Astrocyte (in vitro differentiated cells and primary cell): ENCODE measurements at regions not wholly inside any gene's neighbourhood (a gene's known extent, or its start where the extent isn't known, plus 50 kb on each side); places are given as distances from the start of the nearest gene placed in this dataset.

Experiments used
- DNase-seq: peaks from one replicate; pipeline ENCODE4 v3.0.0-alpha.2; 2010; ENCODE audit warnings: low read depth
- FAIRE-seq: peaks from 2 replicates; lab custom pipeline; 2011; peaks lifted over from hg19 to GRCh38; lab: Jason Lieb, UNC
- H2AFZ ChIP-seq: 2 replicates; pipeline ENCODE4 v1.6.0; 2012; ENCODE audit warnings: low read depth, low read length, inconsistent platforms
- H3K27ac ChIP-seq: 2 replicates; pipeline ENCODE4 v1.5.1; 2011; ENCODE audit warnings: low read depth, low read length, inconsistent platforms
- H3K27me3 ChIP-seq: 2 replicates; pipeline ENCODE4 v1.6.0; 2011; ENCODE audit warnings: low read length, inconsistent platforms; ENCODE audit not compliant: insufficient read depth
- H3K36me3 ChIP-seq: 2 replicates; pipeline ENCODE4 v1.5.1; 2011; ENCODE audit warnings: low read length, inconsistent platforms; ENCODE audit not compliant: insufficient read depth
- H3K4me1 ChIP-seq: 2 replicates; pipeline ENCODE4 v1.5.1; 2011; ENCODE audit warnings: low read length, inconsistent platforms; ENCODE audit not compliant: insufficient read depth
- H3K4me2 ChIP-seq: 2 replicates; pipeline ENCODE4 v1.6.0; 2012; ENCODE audit warnings: low read length, inconsistent platforms
- H3K4me3 ChIP-seq: 2 replicates; pipeline ENCODE4 v1.5.1; 2011; ENCODE audit warnings: low read depth, mild to moderate bottlenecking, low read length, inconsistent platforms; ENCODE audit not compliant: insufficient read depth
- H3K79me2 ChIP-seq: 2 replicates; pipeline ENCODE4 v1.6.0; 2012; ENCODE audit warnings: mild to moderate bottlenecking, low read length, inconsistent platforms; ENCODE audit not compliant: insufficient read depth
- H3K9ac ChIP-seq: 2 replicates; pipeline ENCODE4 v1.6.0; 2012; ENCODE audit warnings: mild to moderate bottlenecking, low read length, inconsistent platforms
- H3K9me3 ChIP-seq: 2 replicates; pipeline ENCODE4 v1.5.1; 2012; ENCODE audit warnings: low read depth, mild to moderate bottlenecking, low read length, inconsistent platforms; ENCODE audit not compliant: insufficient read depth
- H4K20me1 ChIP-seq: 2 replicates; pipeline ENCODE4 v1.6.0; 2012; ENCODE audit warnings: low read length, inconsistent platforms; ENCODE audit not compliant: insufficient read depth
- H3K27ac Mint-ChIP-seq: one replicate; pipeline ENCODE4 v1.8.0; 2021; ENCODE audit warnings: mild to moderate bottlenecking, mixed read lengths; ENCODE audit not compliant: unreplicated experiment
- H3K27me3 Mint-ChIP-seq: one replicate; pipeline ENCODE4 v1.8.0; 2021; ENCODE audit warnings: low read depth, mixed read lengths; ENCODE audit not compliant: unreplicated experiment
- H3K36me3 Mint-ChIP-seq: one replicate; pipeline ENCODE4 v1.8.0; 2021; ENCODE audit warnings: low read depth, mixed read lengths; ENCODE audit not compliant: unreplicated experiment
- H3K4me1 Mint-ChIP-seq: one replicate; pipeline ENCODE4 v1.8.0; 2021; ENCODE audit warnings: low read depth, mixed read lengths; ENCODE audit not compliant: unreplicated experiment
- H3K4me3 Mint-ChIP-seq: one replicate; pipeline ENCODE4 v1.8.0; 2021; ENCODE audit warnings: mild to moderate bottlenecking, moderate library complexity, mixed read lengths; ENCODE audit not compliant: unreplicated experiment
- H3K9me3 Mint-ChIP-seq: one replicate; pipeline ENCODE4 v1.8.0; 2021; ENCODE audit warnings: mild to moderate bottlenecking, mixed read lengths; ENCODE audit not compliant: unreplicated experiment
- EZH2 ChIP-seq: IDR thresholded peaks from 2 replicates; pipeline ENCODE4 v1.6.1; 2012; ENCODE audit warnings: mild to moderate bottlenecking, low read length, inconsistent platforms; ENCODE audit not compliant: insufficient read depth
- TF ChIP-seq, protein P1 (sequence below): IDR thresholded peaks from 2 replicates; pipeline ENCODE4 v1.5.1; 2011; ENCODE audit warnings: low read depth, mild to moderate bottlenecking, inconsistent platforms, low read length, moderate library complexity; ENCODE audit not compliant: insufficient read depth

DNA sequence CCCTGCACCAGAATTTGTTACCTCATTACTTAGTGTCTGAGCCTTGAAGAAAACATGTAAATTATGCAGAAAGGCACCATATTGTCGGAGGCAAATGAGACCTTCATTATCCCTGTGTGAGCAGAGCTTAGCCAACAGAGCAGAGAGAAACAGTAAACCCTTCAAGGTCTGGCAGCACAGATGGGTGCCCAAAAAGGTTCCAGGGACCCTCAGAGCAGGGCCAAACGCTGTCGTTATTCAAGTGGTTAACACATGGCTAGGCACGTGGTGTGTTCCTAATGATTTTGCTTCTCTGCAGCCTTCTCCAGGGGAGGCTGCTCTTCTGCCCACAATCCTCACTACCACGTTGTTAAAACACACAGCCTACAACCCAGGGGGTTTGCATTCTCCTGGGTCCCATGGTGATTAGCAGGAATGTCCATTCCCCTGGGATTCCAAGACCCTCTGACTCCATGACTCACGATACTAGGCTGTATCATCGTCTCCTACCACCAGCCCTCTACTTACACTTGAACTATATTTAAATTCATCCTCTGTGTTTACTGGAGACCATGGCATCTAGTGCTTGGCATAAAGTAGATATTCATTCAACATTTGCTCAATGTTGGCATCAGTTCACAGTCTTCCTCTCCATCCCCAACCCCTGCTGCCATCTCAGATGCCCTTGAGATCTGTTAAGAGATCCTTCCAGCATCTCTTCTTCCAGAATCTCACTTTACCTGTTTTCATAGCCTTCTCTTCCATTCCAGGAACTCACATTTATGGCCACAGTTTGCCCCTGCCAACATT lies 174.5 kb upstream of the RAD23B start:
- TF ChIP-seq, protein P1, sequence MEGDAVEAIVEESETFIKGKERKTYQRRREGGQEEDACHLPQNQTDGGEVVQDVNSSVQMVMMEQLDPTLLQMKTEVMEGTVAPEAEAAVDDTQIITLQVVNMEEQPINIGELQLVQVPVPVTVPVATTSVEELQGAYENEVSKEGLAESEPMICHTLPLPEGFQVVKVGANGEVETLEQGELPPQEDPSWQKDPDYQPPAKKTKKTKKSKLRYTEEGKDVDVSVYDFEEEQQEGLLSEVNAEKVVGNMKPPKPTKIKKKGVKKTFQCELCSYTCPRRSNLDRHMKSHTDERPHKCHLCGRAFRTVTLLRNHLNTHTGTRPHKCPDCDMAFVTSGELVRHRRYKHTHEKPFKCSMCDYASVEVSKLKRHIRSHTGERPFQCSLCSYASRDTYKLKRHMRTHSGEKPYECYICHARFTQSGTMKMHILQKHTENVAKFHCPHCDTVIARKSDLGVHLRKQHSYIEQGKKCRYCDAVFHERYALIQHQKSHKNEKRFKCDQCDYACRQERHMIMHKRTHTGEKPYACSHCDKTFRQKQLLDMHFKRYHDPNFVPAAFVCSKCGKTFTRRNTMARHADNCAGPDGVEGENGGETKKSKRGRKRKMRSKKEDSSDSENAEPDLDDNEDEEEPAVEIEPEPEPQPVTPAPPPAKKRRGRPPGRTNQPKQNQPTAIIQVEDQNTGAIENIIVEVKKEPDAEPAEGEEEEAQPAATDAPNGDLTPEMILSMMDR = no peak
- no peak for TF ChIP-seq EZH2
- H3K4me1 Mint-ChIP-seq = no peaks in the 10 kb centered on the region
- no peak for FAIRE-seq

DNA sequence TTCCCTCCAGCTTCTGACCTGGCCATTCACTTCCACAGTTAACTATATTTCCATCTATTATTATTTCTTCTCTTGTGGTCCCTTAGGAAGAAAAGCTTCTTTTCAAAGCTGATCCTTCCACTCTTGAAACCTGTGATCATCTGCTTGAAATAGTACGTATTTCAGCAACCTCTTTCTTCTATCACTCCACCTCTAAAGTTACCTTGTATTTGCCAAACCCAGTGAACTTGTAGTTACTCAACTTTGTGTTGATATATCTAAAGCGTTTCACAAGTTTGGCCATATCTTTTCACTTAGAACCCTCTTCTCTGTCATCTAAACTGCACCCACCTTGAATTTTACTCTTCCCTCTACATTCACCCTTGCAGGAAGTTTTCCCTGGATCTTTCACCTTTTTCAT lies 173.8 kb upstream of the RAD23B start:
- peaks cover 70% of the 10 kb centered on the region for H3K27me3 Mint-ChIP-seq
- DNase-seq (no peak), FAIRE-seq (no peak)
- H3K27ac Mint-ChIP-seq = no peak overlapping the region
- Histone ChIP-seq H3K9ac (no peak overlapping the region), H3K27me3 (no peaks in the 10 kb centered on the region), H2AFZ (no peak overlapping the region), H3K27ac (no peak overlapping the region), H4K20me1 (no peaks in the 10 kb centered on the region), H3K4me3 (no peak overlapping the region), H3K4me2 (no peak overlapping the region), H3K4me1 (no peaks in the 10 kb centered on the region), H3K9me3 (no peaks in the 10 kb centered on the region), H3K36me3 (no peaks in the 10 kb centered on the region), H3K79me2 (no peaks in the 10 kb centered on the region)
- TF ChIP-seq, protein P1 = no peak
- no peak for TF ChIP-seq EZH2
- H3K9me3 Mint-ChIP-seq = peaks cover 3% of the 10 kb centered on the region
- no peak overlapping the region for H3K4me3 Mint-ChIP-seq
- peaks cover 3% of the 10 kb centered on the region for H3K36me3 Mint-ChIP-seq
- no peaks in the 10 kb centered on the region for H3K4me1 Mint-ChIP-seq

More for the DNA sequence above, 174.5 kb upstream of the RAD23B start:
- Histone ChIP-seq H3K27ac (no peak overlapping the region), H3K4me3 (no peak overlapping the region), H4K20me1 (no peaks in the 10 kb centered on the region), H3K9ac (no peak overlapping the region), H3K4me1 (no peaks in the 10 kb centered on the region), H3K79me2 (no peaks in the 10 kb centered on the region), H3K36me3 (no peaks in the 10 kb centered on the region), H3K9me3 (no peaks in the 10 kb centered on the region), H3K27me3 (no peaks in the 10 kb centered on the region), H3K4me2 (no peak overlapping the region), H2AFZ (no peak overlapping the region)
- Mint-ChIP-seq H3K9me3 (peaks cover 3% of the 10 kb centered on the region), H3K27ac (no peak overlapping the region), H3K36me3 (peaks cover 3% of the 10 kb centered on the region), H3K4me3 (no peak overlapping the region), H3K27me3 (peaks cover 69% of the 10 kb centered on the region)
- no peak for DNase-seq

DNA sequence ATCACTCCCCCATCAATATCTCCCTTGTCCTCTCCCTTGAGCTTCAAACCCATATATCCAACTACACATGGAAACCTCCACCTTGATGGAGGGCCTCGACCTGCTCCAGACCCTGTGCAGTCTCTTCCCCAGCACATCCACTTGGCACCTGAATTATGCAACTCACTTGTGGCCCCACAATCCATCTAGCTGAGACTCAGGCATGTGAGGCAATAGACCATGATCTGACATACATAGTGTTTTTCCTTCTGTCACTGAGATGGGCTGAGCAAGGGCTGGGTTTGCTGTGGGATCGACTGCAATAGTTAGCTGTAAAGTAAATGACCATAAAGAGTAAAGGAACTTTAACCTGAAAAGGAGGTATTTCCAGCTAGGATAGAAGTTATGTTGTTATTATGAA lies 172.9 kb upstream of the RAD23B start:
- H3K79me2 ChIP-seq = no peaks in the 10 kb centered on the region
- Mint-ChIP-seq H3K36me3 (peaks cover 3% of the 10 kb centered on the region), H3K4me3 (no peak overlapping the region), H3K9me3 (peaks cover 3% of the 10 kb centered on the region), H3K4me1 (no peaks in the 10 kb centered on the region), H3K27ac (no peak overlapping the region), H3K27me3 (peaks cover 73% of the 10 kb centered on the region)
- H3K4me2 ChIP-seq = no peak overlapping the region
- H3K4me3 ChIP-seq = no peak overlapping the region
- H3K9me3 ChIP-seq = no peaks in the 10 kb centered on the region
- no peaks in the 10 kb centered on the region for H3K4me1 ChIP-seq
- H3K27ac ChIP-seq = no peak overlapping the region
- H3K27me3 ChIP-seq = no peaks in the 10 kb centered on the region
- FAIRE-seq (no peak), DNase-seq (no peak)
- no peaks in the 10 kb centered on the region for H3K36me3 ChIP-seq
- H2AFZ ChIP-seq = no peak overlapping the region
- TF ChIP-seq, protein P1 = no peak
- TF ChIP-seq EZH2 = no peak
- H4K20me1 ChIP-seq = no peaks in the 10 kb centered on the region
- no peak overlapping the region for H3K9ac ChIP-seq
